ENCODE measurements at regions not wholly inside any gene's neighbourhood (a gene's known extent, or its start where the extent isn't known, plus 50 kb on each side); places are given as distances from the start of the nearest gene placed in this dataset.
"Not testable (repeated sequence)": the region's sequence is repeated elsewhere in the genome, so short reads cannot be mapped to it uniquely, and the experiment has no call there.

GRCh38 chr2:56981554-56981953, 797.8 kb downstream of the CCDC85A start:
- DNase-seq (ENCODE audit: low spot score): no peak

- DNase-seq (ENCODE audit: low spot score): no peak
These were observed 801.8 kb downstream of the CCDC85A start for GRCh38 chr2:56985609-56986008.

- DNase-seq (ENCODE audit: low spot score): no peak
These were observed 838.7 kb downstream of the CCDC85A start for GRCh38 chr2:57022496-57022895.

- no peak for DNase-seq (ENCODE audit: low spot score)
These were observed 861.3 kb downstream of the CCDC85A start for GRCh38 chr2:57044931-57045635.

- DNase-seq (ENCODE audit: low spot score): no peak
These were observed 865.5 kb downstream of the CCDC85A start for GRCh38 chr2:57049273-57049672.

- DNase-seq (ENCODE audit: low spot score): no peak
These were observed 866.2 kb downstream of the CCDC85A start for GRCh38 chr2:57050007-57050406.

GRCh38 chr2:57066301-57066700, 882.5 kb downstream of the CCDC85A start:
- not testable (repeated sequence) for DNase-seq (ENCODE audit: low spot score)

- no peak for DNase-seq (ENCODE audit: low spot score)
These were observed 891.4 kb downstream of the CCDC85A start for GRCh38 chr2:57075226-57075625.

- DNase-seq (ENCODE audit: low spot score): no peak
These were observed 896.2 kb downstream of the CCDC85A start for GRCh38 chr2:57080035-57080434.

- no peak for DNase-seq (ENCODE audit: low spot score)
These were observed 901.0 kb downstream of the CCDC85A start for GRCh38 chr2:57084697-57085281.

GRCh38 chr2:57093020-57093419, 909.2 kb downstream of the CCDC85A start:
- no peak for DNase-seq (ENCODE audit: low spot score)

GRCh38 chr2:57097855-57098254, 914.1 kb downstream of the CCDC85A start:
- no peak for DNase-seq (ENCODE audit: low spot score)

- no peak for DNase-seq (ENCODE audit: low spot score)
These were observed 916.6 kb downstream of the CCDC85A start for GRCh38 chr2:57100436-57100835.

- no peak for DNase-seq (ENCODE audit: low spot score)
These were observed 921.9 kb downstream of the CCDC85A start for GRCh38 chr2:57105694-57106093.

GRCh38 chr2:57107353-57107752, 923.6 kb downstream of the CCDC85A start:
- DNase-seq (ENCODE audit: low spot score): no peak

- DNase-seq (ENCODE audit: low spot score): no peak
These were observed 927.7 kb downstream of the CCDC85A start for GRCh38 chr2:57111531-57111930.

- DNase-seq (ENCODE audit: low spot score): no peak
These were observed 927.5 kb upstream of the VRK2 start for GRCh38 chr2:57119141-57119540.

GRCh38 chr2:57126410-57126809, 920.2 kb upstream of the VRK2 start:
- DNase-seq (ENCODE audit: low spot score): no peak

GRCh38 chr2:57139179-57139578, 907.4 kb upstream of the VRK2 start:
- no peak for DNase-seq (ENCODE audit: low spot score)

GRCh38 chr2:57141269-57141668, 905.3 kb upstream of the VRK2 start:
- DNase-seq (ENCODE audit: low spot score): no peak

GRCh38 chr2:57146951-57147350, 899.7 kb upstream of the VRK2 start:
- DNase-seq (ENCODE audit: low spot score): no peak

- DNase-seq (ENCODE audit: low spot score): no peak
These were observed 890.2 kb upstream of the VRK2 start for GRCh38 chr2:57156231-57156924.

GRCh38 chr2:57160976-57161375, 885.6 kb upstream of the VRK2 start:
- no peak for DNase-seq (ENCODE audit: low spot score)

All from hematopoietic multipotent progenitor cell treated with erythropoietin and hydrocortisone succinate and interleukin-3 and kit ligand, for 17 days (in vitro differentiated cells).